ENCODE measurements at regions not wholly inside any gene's neighbourhood (a gene's known extent, or its start where the extent isn't known, plus 50 kb on each side); places are given as distances from the start of the nearest gene placed in this dataset.
"Not testable (repeated sequence)": the region's sequence is repeated elsewhere in the genome, so short reads cannot be mapped to it uniquely, and the experiment has no call there.

DNA sequence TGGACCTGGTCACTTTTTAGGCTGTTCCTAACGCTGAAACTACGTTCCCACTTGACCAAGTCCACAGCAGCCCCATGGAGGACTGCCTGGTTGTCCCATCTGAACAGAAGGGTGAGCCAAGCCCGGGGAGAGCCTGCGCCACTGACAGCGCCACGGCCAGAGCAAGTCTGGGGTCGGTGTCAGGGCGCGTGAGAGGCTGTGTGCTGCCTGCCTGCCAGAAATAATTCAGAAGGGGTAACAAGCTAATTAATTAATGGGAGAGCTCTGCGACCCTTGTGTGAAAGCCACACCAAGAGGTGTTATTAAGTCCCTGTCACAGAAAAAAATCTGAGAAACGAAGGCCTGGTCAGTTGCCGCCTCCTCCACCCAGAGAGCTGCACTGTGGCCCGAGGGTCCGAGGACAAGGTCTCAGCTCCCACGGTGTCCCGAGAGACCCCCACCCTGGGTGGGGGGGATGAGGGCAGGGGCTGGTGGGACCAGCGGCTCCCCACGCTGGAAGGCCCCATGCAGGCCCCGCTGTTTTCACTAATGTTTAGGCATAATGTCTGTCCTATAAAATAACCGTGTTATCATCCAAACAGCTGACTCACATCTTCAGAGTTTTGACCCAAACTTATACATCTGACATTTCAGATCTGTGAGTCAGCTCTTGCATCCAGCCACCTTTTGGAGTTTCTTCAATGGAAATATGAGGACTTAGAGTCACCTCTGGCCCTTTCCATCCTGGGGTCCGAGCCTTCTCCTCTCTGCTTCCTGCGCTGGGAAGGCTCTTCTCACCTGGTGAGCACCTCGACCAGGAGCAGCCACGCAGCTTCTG lies 58.5 kb downstream of the DLL1 start:
- DNase-seq (ENCODE audit: low read depth): no peak

DNA sequence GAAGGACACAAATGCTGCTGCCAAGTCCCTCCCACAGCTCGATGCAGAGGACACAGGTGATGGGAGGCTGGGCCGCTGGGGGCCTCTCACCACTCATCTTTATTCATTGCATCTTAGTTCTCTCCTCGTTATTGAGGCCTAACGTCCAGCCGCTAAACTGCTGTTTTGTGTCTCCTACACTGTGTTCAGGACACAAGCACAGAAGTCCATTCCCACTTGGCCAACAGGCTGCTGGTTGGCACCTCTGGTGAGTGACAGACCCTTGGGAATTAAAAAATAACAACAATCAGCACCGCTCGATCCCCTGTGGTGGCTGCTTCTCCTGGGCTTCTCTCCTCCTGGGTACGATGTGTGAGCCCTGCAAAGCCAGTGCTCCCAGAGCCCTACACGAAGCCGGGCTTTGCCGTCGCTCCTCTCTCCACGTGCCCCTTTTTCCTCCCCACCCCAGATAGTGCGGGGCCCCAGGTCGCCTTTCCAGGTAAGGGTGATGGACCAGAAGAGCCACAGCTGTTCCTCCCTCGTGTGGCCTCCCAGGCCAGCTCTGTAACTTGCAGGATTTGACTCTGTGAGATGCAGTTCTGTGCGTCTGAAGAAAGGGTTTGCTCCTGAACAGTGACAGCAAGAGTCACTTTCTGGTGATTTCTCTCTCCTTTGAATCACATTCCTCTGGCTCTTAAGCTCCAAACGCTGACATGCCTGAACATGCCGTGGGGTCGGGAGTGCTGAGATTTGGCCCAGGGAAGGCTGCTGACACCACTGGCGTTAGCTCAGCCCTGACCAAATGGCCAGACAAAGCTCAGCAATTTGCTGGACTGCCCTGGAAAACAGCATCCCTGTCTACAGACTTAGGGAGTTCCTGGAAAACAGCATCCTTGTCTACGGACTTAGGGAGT lies 59.3 kb downstream of the DLL1 start:
- no peak for DNase-seq (ENCODE audit: low read depth)

DNA sequence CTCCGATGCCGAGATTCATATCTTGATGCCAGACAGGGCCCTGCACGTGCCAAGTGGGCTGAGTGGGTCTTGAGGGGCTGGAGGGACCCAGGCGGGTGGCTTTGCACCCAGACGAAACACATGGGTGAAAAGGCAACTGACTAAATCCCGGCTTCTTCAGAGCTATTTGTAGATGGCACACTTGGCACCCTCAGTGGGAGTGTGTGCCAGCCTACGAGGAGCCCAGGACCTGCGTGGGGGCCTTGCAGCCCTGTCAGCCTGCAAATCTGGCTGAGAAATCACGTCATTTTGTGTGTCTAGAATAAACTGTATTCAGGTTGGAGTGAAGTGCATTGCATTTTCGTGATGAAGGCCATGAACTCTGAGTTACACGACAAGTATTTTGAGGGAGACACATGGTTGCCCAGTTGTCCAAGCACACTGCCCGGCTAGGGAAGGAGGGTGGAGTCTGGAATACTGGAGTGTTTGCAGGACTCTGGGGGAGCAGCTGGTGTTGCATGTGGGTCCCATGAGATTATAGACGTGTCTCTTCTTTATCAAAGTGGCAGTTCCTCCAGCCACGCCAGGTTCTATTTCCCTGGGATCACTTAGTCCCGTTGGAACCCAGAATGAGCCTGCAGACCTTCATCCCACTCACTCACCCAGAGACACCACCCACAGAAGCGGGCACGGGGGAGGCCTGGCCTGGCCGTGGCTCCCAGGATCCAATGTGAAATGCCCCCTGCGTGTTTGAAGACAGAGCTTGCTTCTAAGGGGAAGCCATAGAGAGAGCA lies 60.2 kb downstream of the DLL1 start:
- DNase-seq (ENCODE audit: low read depth): no peak

DNA sequence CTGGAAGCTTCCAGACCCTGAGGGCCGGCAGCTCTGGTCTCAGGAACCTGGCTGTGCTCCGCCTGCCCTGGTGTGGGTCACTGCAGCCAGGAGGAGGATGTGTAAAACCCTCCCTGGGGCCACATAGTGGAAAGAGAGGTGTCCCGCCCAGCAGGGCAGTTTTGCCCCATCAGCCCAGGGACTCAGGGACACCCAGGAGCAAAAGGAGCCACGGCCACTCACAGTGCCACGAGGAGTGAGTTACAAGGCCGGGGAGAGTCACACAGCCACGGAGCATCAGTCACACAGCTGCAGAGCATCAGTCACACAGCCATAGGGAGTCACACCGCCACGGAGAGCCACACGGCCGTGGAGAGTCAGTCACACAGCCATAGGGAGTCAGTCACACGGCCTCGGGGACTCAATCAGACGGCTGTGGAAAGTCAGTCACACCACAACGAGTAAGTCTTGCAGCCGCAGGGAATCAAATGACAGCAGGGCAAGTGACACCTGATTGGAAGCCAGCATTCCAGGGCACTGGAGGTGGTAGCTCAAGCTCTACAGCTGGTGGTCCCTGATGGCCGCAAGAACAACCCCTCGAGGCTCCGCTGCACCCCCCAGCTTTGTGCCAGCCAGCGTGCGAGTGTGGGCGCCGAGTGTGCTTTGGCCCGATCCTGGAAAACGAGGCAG lies 60.9 kb downstream of the DLL1 start:
- DNase-seq (ENCODE audit: low read depth): no peak

- DNase-seq (ENCODE audit: low read depth): no peak
These were observed 61.5 kb downstream of the DLL1 start for GRCh38 chr6:170229396-170229795.

DNA sequence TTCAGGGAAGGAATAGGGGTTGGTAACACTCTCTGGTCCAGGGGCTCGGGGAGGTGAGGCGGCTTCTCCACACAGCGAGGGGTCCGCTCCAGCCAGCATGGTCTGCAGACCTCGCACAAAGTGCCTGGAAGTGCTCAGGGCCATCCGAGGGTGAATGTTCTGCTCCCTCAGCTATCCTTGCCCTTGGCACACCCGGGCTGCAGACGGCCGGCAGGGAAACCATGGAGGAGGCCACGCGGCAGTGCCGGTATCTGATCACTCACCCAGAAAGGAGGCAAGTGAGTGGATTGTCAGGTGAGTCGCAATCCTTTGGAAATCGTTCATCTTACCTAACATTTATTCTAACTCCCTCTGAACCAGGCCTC lies 62.0 kb downstream of the DLL1 start:
- DNase-seq (ENCODE audit: low read depth): no peak

GRCh38 chr6:170227996-170228945 lies 62.6 kb downstream of the DLL1 start:
- no peak for DNase-seq (ENCODE audit: low read depth)

DNA sequence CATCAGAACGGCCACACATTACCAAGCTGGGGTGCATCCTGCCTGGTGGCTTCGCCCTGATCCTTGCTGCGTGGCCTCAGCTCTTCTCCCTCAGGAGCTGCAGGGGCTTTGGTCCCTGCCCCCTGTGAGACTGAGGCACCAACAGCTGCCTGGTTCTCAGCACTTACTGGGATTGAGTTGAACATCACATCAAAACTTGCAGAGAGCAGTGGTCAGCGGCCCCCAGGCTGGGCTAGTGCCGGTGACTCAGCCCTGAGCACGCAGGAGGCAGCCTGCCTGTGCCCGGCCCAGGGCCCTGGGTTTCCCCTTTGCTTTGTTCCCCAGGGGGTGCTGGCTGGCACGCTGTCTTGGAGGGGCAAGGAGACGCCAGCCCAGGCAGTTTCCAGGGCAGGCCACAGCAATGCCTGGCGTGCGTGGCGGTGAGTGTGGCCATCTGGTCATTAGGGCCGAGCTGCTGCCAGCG lies 63.3 kb downstream of the DLL1 start:
- DNase-seq (ENCODE audit: low read depth): no peak

DNA sequence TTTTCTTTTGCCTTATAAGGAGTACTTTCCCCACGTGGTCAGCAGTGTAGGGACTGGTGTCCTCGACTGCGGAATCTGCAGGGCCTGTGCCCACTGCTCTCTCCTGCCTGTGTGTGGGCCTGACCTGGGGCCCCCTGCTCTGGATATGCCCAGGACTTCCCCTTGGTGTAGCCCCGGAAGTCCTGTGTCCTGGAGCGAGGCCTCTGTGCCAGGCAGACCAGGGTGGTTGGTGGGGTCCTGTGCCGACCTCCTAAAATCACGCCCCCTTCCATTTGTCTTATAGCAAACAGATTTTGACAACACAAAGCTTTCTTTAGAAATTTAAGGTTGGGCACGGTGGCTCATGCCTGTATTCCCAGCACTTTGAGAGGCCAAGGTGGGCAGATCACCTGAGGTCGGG lies 64.2 kb downstream of the DLL1 start:
- DNase-seq (ENCODE audit: low read depth): no peak

DNA sequence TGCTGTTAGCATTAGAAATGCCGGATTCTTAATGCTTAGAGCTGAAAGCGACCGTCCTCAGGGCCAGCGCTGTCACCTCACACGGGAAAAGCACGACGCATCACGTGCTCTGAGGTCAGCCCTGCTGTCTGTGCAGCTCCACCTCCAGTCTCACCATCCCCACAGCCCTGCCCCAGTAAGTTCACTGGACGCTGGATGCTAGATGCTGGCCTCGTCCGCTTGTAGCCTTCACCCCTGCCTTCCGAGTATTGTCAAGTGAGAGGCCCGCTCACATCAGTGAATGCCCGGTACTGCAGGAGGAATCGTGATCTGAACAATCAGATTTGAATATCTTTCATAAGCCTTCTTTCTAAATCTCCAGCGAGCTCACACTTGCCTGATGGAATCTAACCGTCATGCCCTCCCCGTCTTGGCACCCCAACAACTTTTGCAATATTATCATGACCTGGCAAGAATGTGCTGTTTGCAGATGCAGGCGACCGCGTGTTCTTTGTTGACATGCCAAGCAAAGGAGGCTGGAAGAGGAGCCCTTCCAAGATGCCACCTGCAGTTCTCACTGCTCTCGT lies 64.9 kb downstream of the DLL1 start:
- no peak for DNase-seq (ENCODE audit: low read depth)

DNA sequence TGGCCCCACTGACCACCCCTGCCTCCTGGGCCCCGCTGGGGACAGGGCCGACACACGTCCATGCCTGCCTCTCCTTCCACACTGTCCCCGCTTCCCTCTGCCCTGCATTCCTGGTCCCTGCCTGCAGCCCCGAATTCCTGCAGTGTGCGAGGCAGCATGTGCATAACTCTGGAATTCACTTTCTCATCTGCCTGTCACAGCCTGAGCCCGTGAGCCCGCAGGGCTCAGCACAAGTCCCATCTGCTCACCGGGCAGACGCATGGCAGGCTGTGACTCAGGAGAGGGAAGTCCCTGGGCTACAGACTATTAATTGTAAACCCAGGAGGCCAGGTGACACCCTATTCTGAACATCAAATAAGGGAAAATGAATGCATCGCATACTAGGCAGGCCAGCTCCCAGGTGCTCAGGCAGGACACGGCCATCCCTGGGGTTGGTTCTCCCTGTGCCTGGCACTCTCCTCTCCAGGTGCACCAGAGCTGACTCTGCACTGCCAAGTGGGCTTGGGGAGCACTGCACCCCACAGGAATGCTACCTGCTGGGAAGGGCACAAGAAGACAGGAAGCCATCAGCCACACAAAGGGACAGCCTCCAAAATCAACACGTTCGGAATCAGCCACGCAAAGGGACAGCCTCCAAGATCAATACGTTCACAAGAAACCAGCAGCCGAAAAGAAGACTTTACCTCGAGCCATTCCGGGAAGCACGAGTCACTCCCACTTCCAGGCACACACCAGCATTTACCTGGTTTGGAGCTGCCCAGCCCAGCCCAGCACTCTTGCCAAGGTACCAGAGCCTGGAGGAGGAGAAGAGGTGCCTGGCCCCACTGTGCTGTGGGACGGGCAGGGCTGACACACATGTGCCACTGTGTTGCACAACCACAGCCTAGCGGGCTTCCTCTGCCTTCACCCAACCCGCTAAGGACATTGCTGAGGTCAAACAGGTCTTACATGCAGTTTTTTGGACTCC lies 65.9 kb downstream of the DLL1 start:
- DNase-seq (ENCODE audit: low read depth): no peak

- DNase-seq (ENCODE audit: low read depth): no peak
These were observed 66.9 kb downstream of the DLL1 start for GRCh38 chr6:170223718-170224693.

GRCh38 chr6:170222498-170223471 lies 68.1 kb downstream of the DLL1 start:
- no peak for DNase-seq (ENCODE audit: low read depth)

DNA sequence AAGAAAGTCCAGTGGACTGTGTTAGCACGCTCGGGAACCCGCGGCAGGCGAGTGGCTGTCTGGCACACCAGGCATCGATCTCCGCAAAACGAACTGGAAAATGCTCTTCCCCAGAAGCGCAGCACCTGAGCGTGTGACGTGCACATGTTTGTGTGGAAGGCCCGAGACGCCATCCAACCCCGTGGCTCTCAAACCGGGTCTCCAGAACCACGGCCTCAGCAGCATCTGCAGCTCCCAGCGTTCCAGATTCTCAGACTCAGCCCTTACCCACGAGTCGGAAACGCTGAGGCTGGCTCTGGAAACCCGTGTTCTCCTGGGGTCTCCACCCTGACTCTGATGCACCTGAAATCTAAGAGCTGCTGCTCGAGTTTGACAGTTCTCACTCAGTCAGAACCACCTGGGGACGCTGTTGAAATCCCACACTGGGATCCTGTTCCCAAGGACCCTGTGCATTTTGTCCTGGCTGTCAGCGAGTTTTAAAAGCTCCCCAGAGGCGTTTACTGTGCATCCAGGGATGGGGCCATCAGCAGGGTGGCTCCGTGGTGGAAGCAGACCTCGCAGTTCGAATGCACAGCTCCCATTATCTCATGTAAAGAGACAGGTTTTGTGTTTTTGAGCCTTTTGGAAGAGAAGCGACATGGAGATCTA lies 69.0 kb downstream of the DLL1 start:
- DNase-seq (ENCODE audit: low read depth): no peak

- DNase-seq (ENCODE audit: low read depth): no peak
These were observed 69.7 kb downstream of the DLL1 start for GRCh38 chr6:170221052-170221752.

- not testable (repeated sequence) for DNase-seq (ENCODE audit: low read depth)
These were observed 77.2 kb downstream of the DLL1 start for GRCh38 chr6:170213637-170214018.
